CD4-positive, alpha-beta T cell treated with Interleukin-4 for 1 hour (primary cell): ENCODE measurements at regions not wholly inside any gene's neighbourhood (a gene's known extent, or its start where the extent isn't known, plus 50 kb on each side); places are given as distances from the start of the nearest gene placed in this dataset.

Experiments
- DNase-seq, 2 donors: peaks; one replicate each; pipeline ENCODE4 v3.0.0-alpha.2; 2020 to 2022

- no peak for DNase-seq
These were observed 73.8 kb downstream of the CBLN2 start for GRCh38 chr18:72470391-72470790.

GRCh38 chr18:72468021-72468710 lies 76.0 kb downstream of the CBLN2 start:
- no peak for DNase-seq

GRCh38 chr18:72460210-72460680 lies 83.9 kb downstream of the CBLN2 start:
- no peak for DNase-seq

- DNase-seq = no peak
These were observed 85.9 kb downstream of the CBLN2 start for GRCh38 chr18:72458271-72458670.

- no peak for DNase-seq
These were observed 87.3 kb downstream of the CBLN2 start for GRCh38 chr18:72456802-72457201.

GRCh38 chr18:72452328-72452727 lies 91.8 kb downstream of the CBLN2 start:
- no peak for DNase-seq

- no peak for DNase-seq
These were observed 99.4 kb downstream of the CBLN2 start for GRCh38 chr18:72444798-72445155.

- DNase-seq = no peak
These were observed 99.9 kb downstream of the CBLN2 start for GRCh38 chr18:72444111-72444797.

GRCh38 chr18:72436401-72436800 lies 107.7 kb downstream of the CBLN2 start:
- no peak for DNase-seq

- no peak for DNase-seq
These were observed 110.4 kb downstream of the CBLN2 start for GRCh38 chr18:72433756-72434155.

GRCh38 chr18:72427721-72428120 lies 116.4 kb downstream of the CBLN2 start:
- no peak for DNase-seq

- DNase-seq = no peak
These were observed 124.2 kb downstream of the CBLN2 start for GRCh38 chr18:72419914-72420313.

GRCh38 chr18:72412927-72413326 lies 131.2 kb downstream of the CBLN2 start:
- no peak for DNase-seq

GRCh38 chr18:72411261-72411660 lies 132.9 kb downstream of the CBLN2 start:
- DNase-seq = no peak

GRCh38 chr18:72410399-72410798 lies 133.7 kb downstream of the CBLN2 start:
- DNase-seq = no peak

GRCh38 chr18:72409903-72410302 lies 134.2 kb downstream of the CBLN2 start:
- DNase-seq = no peak

GRCh38 chr18:72407048-72407447 lies 137.1 kb downstream of the CBLN2 start:
- DNase-seq = no peak

GRCh38 chr18:72391951-72392350 lies 152.2 kb downstream of the CBLN2 start:
- DNase-seq = no peak

- DNase-seq = no peak
These were observed 152.7 kb downstream of the CBLN2 start for GRCh38 chr18:72391427-72391826.

- no peak for DNase-seq
These were observed 166.1 kb downstream of the CBLN2 start for GRCh38 chr18:72378016-72378415.

GRCh38 chr18:72376256-72376655 lies 167.9 kb downstream of the CBLN2 start:
- DNase-seq = no peak

- DNase-seq = no peak
These were observed 168.5 kb downstream of the CBLN2 start for GRCh38 chr18:72375618-72376017.

- no peak for DNase-seq
These were observed 172.1 kb downstream of the CBLN2 start for GRCh38 chr18:72372076-72372475.

- no peak for DNase-seq
These were observed 175.8 kb downstream of the CBLN2 start for GRCh38 chr18:72368308-72368707.

GRCh38 chr18:72360634-72361033 lies 183.5 kb downstream of the CBLN2 start:
- DNase-seq = no peak
